Astrocyte (in vitro differentiated cells and primary cell): ENCODE measurements at regions not wholly inside any gene's neighbourhood (a gene's known extent, or its start where the extent isn't known, plus 50 kb on each side); places are given as distances from the start of the nearest gene placed in this dataset.

ENCODE experiments used
- EZH2 ChIP-seq: IDR thresholded peaks from 2 replicates; pipeline ENCODE4 v1.6.1; 2012; ENCODE audit warnings: mild to moderate bottlenecking, low read length, inconsistent platforms; ENCODE audit not compliant: insufficient read depth
- TF ChIP-seq, protein P1 (sequence below): IDR thresholded peaks from 2 replicates; pipeline ENCODE4 v1.5.1; 2011; ENCODE audit warnings: low read depth, mild to moderate bottlenecking, inconsistent platforms, low read length, moderate library complexity; ENCODE audit not compliant: insufficient read depth

GRCh38 chr10:7006566-7006965, 404.3 kb downstream of the SFMBT2 start:
- TF ChIP-seq, protein P1, sequence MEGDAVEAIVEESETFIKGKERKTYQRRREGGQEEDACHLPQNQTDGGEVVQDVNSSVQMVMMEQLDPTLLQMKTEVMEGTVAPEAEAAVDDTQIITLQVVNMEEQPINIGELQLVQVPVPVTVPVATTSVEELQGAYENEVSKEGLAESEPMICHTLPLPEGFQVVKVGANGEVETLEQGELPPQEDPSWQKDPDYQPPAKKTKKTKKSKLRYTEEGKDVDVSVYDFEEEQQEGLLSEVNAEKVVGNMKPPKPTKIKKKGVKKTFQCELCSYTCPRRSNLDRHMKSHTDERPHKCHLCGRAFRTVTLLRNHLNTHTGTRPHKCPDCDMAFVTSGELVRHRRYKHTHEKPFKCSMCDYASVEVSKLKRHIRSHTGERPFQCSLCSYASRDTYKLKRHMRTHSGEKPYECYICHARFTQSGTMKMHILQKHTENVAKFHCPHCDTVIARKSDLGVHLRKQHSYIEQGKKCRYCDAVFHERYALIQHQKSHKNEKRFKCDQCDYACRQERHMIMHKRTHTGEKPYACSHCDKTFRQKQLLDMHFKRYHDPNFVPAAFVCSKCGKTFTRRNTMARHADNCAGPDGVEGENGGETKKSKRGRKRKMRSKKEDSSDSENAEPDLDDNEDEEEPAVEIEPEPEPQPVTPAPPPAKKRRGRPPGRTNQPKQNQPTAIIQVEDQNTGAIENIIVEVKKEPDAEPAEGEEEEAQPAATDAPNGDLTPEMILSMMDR: no peak
- no peak for TF ChIP-seq EZH2
